ENCODE measurements at regions not wholly inside any gene's neighbourhood (a gene's known extent, or its start where the extent isn't known, plus 50 kb on each side); places are given as distances from the start of the nearest gene placed in this dataset.

- no peak for TF ChIP-seq SP1 (IDR thresholded peaks at IDR 0.05)
- no peak for TF ChIP-seq SP1 (CRISPR knock-in tag; IDR thresholded peaks at IDR 0.05)
- TF ChIP-seq JUND (CRISPR knock-in tag; IDR thresholded peaks at IDR 0.05) = no peak
- TF ChIP-seq DPF2 (CRISPR knock-in tag; IDR thresholded peaks at IDR 0.05; ENCODE audit: borderline replicate concordance, low read depth) = no peak
- no peak for TF ChIP-seq TCF7L2 (IDR thresholded peaks at IDR 0.05; ENCODE audit: low read depth, low read length)
- TF ChIP-seq FOXA1 (IDR thresholded peaks at IDR 0.05) = no peak
- TF ChIP-seq FOXA1 (CRISPR knock-in tag; IDR thresholded peaks at IDR 0.05) = no peak
- no peak for TF ChIP-seq ZNF619 (CRISPR knock-in tag; IDR thresholded peaks at IDR 0.05)
- TF ChIP-seq POGK (CRISPR knock-in tag; conservative IDR thresholded peaks at IDR 0.05) = no peak
- TF ChIP-seq ZNF513 (CRISPR knock-in tag; conservative IDR thresholded peaks at IDR 0.05) = no peak
- TF ChIP-seq ARID2 (CRISPR knock-in tag; IDR thresholded peaks at IDR 0.05; ENCODE audit: borderline replicate concordance) = no peak
- no peak for TF ChIP-seq HNRNPK (IDR thresholded peaks at IDR 0.05; ENCODE audit: low read depth, low read length, poor library complexity, severe bottlenecking)
- TF ChIP-seq REST (IDR thresholded peaks at IDR 0.05; ENCODE audit: borderline replicate concordance in 1 of 2, low read depth in 1 of 2, low read length in 2 of 2) = no peak
- no peak for TF ChIP-seq KDM1A (CRISPR knock-in tag; IDR thresholded peaks at IDR 0.05)
- TF ChIP-seq, protein P1, sequence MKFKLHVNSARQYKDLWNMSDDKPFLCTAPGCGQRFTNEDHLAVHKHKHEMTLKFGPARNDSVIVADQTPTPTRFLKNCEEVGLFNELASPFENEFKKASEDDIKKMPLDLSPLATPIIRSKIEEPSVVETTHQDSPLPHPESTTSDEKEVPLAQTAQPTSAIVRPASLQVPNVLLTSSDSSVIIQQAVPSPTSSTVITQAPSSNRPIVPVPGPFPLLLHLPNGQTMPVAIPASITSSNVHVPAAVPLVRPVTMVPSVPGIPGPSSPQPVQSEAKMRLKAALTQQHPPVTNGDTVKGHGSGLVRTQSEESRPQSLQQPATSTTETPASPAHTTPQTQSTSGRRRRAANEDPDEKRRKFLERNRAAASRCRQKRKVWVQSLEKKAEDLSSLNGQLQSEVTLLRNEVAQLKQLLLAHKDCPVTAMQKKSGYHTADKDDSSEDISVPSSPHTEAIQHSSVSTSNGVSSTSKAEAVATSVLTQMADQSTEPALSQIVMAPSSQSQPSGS (CRISPR knock-in tag; IDR thresholded peaks at IDR 0.05) = no peak
- TF ChIP-seq EZH2 (conservative IDR thresholded peaks at IDR 0.05; ENCODE audit: low read depth, low read length) = no peak
Measured at GRCh38 chr1:184301227-184301626, 85.6 kb upstream of the C1orf21 start.
